ENCODE measurements at regions not wholly inside any gene's neighbourhood (a gene's known extent, or its start where the extent isn't known, plus 50 kb on each side); places are given as distances from the start of the nearest gene placed in this dataset.
"Not testable (repeated sequence)": the region's sequence is repeated elsewhere in the genome, so short reads cannot be mapped to it uniquely, and the experiment has no call there.

DNA sequence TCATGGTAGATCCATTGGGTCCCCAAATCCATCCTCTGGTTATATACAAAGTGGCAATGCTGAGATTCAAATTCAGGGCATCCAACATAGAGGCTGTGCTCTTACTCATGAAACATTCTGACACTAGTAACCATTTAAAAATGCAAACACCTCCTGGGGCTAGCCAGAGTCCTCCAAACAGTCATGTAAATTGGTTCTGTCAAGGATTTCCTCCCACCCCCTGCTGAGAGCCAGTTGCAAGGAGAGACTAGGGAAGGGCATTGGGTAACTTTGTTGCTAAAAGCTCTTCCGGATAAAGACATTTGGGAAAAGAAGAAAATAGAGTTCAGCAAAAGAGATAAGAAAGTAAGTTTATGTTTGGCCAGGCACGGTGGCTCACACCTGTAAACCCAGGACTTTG lies 58.3 kb downstream of the ART5 start:
- DNase-seq, result not testable (repeated sequence)

DNA sequence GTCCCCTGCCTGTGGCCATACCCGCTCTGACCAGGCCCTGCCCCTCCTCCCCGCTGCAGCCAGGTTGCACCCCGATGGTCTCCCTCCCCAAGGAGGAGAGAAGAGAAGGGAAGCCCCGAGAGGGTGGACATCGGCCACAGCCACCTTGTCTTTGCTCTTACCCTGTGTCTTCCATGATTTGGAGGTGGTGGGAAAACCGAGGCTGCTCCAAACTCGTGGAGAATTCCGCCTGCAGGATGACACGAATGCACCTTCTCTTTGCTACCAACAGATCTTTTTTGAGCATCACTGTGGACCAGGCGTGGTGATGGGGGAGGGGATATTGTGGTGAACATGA lies 60.4 kb downstream of the ART5 start:
- DNase-seq, result not testable (repeated sequence)

DNA sequence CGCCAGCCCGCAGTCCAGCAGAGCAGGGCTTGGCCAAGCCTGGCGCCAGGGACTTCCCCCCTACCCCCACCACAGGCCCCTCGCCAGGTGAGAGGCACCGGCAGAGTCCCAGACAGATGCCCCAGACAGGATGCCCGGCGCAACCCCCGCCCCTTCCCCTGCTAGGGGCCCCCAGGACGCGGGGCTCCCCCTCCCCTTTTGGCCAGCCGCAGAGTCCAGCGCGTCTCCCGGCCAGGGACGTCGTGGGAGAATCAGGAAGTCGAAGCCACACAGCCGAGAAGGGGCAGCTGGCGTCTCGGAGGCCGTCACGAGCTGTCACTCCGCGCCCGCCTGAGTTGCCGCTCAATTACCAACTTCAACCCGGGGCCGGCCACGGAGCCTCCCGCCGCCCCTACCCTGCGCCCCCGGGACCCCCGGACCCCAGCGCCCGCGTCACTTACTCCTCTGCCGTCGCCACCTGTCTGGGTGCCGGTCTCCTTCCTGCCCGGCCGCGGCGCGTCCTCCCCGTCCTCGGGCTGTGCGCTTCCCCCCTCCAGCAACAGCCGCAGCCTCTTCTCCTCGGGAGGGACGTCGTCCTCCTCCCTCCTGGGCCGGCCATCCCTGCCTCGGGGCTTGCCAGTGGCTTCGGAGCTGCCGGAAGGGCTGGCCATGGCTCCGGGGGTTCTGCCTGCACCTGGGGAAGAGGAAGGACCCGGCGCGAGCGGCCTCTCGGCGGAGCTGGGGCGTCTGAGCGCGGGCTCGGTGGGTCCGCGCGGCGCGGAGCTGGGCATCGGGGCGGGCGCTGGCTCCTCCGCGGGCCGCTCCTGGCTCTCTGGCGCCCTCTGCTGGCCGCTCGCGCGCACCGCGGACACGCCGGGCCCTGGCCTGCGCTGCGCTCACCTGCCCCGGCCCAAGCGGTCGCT lies 61.1 kb downstream of the ART5 start:
- DNase-seq, result peak; percentile 71 to 72

DNA sequence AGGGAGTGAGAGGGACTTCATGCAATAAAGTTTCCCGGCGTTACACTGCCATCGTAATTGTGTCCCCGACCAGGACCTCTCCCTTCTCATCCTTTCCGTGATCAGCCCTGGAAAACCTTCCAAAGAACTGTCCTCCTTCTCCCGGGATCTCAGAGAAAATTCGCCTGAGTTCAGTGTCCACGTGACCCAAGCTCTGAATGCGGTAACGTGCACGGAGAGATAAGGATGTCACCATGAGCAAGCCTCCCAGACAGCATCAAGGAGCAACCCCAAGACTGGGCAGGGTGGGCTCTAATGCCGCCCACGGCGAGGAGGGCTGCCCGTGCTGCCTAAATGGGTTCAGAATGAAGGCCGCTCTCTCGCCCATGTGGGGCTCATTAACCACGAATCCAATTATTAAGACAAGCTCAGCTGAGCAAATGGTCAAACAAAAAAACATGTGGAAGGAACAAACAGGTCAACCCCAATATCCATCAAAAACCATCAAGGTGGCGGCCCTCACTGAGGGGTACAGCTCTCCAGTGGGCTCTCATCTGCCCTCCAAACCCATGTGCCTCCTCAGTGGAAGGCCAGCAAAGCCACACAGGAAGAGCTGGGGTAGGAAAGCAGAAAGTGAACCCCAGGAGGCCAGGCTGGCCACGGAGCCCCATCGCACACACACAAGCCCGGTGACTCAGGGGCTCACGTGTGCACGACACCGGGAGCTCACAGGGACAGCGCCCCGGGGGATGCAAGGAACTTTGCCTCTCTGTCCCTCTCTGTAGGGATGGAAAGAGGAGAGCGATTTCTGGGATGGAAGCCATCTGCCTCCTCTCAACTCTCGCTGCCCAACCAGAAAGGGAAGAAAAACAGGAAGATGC lies 62.0 kb downstream of the ART5 start:
- not testable (repeated sequence) for DNase-seq

DNA sequence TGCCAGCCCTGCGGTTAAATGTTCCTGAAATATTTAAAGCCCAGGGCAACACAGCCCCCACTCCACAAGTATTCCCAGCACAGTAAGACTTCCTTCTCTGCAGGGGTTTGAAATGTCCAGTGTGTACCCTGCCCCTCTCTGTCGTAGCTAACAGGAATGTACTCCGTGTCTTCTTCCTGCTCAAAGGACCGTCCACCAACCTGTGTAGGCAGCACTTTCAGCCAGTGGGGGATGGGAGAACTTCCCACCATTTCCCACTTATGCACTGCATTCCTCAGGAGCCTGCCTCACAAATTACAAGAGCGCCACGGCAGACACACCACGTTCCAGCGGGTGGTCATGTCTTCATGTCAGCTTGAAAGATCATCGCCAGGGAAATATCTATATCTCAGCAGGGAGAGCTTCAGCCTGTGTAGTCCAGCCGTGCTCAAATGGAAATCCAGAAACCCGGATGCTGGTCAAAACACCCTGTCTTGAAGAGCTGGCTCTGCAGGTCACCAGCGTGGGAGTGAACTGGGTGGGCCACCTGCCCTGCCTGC lies 65.7 kb downstream of the ART5 start:
- DNase-seq, result not testable (repeated sequence)

DNA sequence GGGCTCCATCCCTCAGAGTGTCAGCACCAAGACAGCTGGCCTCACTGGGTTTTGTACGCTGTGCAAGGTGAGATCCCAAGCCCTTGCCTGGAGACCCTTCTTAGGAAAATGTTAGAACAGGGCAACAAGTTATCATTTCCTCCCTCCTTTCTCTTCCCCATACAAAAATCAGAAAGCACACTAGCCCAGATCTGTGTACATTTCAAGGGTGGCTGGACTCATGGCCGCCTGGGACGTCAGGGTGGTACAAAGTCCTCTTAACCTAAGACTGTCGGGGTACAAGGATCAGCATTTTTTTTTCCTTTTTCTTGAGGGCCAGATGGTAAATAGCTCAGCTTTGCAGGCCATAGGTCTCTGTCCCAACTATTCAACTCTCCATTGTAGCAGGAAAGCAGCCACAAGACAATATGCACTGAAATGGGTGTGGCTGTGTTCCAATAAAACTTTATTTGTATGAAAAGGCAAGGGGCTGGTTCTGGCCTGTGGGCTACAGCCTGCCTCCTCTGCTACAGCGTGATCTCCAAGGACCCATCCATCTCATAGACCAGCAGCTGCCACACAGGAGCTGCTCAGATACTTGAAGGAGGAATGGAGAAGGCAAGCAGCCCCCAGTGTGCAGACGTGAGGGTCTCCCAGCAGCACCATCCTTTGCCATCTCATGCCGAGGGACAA lies 68.7 kb downstream of the ART5 start:
- DNase-seq, result not testable (repeated sequence)

DNA sequence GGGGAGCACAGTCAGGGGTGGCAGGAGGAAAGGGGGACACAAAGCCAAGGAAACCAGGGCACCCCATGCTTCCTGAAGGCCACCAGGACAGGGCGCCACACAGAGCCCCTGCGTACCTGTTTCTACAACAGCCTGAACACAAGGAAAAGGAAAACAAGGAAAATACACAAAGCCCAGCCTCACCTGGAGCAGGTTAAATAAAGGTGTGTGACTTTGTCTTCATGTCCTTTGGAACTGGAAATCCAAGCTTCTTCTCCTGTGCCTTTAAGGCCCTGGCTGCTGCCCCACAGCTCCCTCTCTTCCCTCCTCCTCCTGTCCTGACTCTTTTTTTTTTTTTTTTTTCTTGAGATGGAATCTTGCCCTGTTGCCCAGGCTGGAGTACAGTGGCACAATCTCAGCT lies 70.0 kb downstream of the ART5 start:
- not testable (repeated sequence) for DNase-seq

DNA sequence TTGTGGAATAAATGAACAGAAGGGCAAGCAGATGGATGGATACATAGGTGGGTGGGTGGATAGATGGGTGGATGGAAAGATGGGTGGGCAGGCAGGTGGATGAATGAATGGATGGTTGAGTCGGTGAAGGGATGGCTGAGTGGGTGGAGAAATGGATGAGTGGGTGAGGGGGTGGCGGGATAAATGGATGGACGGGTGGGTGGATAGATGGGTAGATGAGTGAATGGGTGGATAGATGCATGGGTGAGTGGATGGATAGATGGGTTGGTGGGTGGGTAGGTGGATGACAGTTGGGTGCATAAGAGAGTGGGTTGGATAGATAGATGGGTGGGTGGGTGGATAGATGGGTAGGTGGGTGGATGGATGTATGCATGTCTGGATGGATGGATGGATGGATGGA lies 76.0 kb downstream of the ART5 start:
- not testable (repeated sequence) for DNase-seq

DNA sequence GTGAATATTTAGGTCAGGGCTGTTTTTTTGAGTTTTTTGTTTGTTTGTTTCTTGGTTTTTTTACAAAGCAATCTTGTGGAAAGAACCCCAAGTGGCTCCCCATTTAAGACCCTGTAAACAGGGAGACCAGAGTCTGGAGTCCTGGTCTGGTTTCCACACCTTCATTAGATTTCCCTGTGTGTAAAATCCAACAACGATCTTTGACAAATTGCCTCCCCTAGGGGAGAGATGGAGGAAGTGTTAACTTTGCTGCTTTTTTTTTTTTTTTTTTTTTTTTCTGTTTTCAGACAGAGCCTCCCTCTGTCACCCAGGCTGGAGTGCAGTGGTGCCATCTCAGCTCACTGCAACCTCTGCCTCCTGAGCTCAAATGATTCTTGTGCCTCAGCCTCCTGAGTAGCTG lies 77.4 kb downstream of the ART5 start:
- not testable (repeated sequence) for DNase-seq

DNA sequence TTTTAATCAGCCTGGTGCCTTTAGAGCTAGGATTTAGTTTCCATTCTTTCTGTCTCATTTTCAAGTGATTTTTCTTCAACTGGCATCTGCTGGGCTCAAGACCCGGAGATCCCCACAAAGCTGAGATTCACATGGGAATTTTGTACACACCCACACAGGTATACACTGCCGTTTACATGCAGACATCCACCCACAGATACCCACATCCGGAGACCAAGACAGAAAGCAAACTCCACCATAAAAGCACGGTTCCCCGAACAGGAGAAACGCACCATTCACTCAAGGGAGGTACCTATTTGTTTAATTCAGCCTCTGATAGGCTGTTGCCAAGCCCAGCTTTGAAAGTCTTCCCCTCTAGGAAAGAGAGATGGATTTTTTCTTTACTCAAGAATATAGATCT lies 87.2 kb downstream of the ART5 start:
- peak; percentile 23 to 51 for DNase-seq

DNA sequence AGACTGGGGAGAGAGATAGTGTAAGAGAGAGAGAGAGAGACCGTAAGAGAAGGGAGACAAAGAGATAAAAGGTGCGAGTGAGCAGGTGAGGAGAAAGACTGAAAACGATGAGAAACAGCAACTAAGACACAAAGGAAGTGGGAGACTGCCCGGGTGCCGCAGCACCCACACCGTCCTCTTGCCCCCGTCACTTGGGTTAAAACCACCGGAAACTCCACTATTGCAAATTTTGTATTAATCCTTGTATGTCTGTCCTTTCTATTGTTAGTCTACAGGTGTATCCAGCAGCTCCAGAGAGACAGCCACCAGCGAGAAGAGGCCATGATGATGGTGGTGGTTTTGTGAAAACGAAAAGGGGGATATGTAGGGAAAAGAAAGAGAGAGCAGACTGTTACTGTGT lies 96.8 kb downstream of the ART5 start:
- peak; percentile 11 to 23 for DNase-seq

DNA sequence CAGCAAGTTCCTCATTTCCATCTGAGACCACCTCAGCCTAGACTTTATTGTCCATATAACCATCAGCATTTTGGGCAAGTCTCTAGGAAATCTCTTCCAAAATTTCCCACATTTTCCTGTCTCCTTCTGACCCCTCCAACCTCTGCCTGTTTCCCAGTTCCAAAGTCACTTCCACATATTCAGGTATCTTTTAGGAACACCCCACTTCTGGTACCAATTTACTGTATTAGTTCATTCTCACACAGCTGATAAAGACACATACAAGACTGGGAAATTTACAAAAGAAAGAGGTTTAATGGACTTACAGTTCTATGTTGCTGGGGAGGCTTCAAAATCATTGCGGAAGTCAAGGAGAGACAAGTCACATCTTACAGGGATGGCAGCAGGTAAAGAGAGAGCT lies 103.6 kb downstream of the ART5 start:
- not testable (repeated sequence) for DNase-seq

DNA sequence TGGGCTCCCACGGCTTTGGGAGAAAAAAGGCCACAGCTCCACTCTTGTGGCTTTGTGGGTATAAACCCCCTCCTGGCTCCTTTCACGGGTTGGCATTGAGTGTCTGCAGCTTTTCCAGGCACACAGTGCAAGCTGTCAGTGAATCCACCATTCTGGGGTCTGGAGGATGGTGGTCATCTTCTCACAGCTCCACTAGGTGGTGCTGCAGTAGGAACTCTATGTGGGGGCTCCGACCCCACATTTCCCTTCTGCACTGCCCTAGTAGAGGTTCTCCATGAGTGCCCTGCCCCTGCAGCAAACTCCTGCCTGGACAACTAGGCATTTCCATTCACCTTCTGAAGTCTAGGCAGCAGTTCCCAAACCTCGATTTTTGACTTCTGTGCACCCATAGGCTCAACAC lies 104.5 kb downstream of the ART5 start:
- not testable (repeated sequence) for DNase-seq

DNA sequence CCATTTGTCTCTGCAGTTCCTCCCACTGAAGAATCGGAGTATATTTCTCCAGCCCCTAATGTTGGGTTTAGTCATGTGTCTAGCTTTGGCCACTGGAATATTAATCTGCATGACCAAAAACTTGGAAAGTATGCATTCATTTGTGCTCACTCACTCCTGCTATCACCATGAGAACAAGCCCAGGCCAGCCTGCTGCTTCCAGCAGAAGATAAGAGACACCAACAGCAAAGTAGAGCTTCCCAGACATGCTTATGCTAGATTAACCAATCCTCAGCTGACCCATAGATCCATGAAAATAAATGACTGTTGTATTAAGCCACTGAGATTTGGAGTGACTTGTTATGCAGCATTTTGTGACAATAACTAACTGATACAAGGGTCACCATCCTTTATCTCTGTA lies 108.8 kb downstream of the ART5 start:
- not testable (repeated sequence) for DNase-seq

DNA sequence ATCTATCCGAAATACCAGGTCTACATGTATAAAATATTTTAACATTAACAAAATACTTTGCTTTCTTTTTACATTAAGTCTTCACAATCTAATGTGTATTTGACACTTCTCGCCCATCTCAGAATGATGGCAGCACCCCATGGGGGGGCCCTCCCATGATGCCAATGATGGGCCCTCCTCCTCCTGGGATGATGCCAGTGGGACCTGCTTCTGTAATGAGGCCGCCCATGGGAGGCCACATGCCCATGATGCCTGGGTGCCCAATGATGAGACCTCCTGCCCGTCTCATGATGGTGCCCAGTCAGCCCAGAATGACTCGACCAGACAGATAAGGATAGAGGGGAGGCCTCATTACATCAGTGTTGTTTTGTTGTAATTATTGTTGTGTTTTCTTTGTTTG lies 110.5 kb downstream of the ART5 start:
- DNase-seq, result not testable (repeated sequence)

DNA sequence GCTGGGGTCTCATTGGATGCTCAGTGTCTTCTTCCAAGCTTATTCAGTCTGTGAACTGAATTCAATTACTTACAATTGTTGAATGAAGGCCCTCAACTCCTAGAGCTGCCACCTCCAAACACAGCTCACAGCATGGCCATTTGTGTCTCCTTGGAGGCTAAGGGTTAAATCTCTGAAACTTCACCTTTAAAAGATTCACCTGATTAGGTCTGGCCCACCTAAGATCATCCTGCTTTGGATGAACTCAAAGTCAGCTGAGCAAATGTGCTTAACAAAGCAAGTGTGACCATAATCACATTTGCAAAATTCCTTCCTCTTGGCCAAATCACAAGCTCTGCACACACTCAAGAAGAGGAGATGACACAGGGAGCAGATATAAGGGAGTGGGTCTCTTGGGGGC lies 118.2 kb downstream of the ART5 start:
- not testable (repeated sequence) for DNase-seq

DNA sequence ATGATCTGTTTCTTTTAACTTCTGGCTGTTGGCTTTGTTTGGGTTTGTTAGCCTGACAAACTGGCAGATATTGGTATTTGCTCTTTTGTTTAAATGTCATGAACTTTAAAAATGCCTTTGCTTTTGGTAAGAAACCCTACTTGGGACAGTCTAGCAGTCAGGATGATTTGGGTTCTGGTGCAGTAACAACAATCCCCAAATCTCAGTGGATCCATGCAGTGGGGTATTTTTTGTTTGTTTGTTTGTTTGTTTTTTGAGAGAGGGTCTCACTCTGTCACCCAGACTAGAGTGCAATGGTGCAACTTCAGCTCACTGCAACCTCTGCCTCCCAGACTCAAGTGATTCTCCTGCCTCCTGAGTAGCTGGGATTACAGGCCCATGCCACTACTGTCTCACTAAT lies 120.9 kb downstream of the ART5 start:
- not testable (repeated sequence) for DNase-seq

DNA sequence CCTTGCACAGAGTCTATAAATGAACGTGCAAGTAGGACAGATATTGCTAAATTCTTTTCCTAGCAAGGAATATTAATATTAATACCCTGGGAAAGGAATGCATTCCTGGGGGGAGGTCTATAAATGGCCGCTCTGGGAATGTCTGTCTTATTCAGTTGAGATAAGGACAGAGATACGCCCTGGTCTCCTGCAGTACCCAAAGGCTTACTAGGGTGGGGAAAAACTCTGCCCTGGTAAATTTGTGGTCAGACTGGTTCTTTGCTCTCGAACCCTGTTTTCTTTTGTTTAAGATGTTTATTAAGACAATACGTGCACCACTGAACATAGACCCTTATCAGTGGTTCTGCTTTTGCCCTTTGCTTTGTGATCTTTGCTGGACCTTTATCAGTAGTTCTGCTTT lies 122.0 kb downstream of the ART5 start:
- not testable (repeated sequence) for DNase-seq

DNA sequence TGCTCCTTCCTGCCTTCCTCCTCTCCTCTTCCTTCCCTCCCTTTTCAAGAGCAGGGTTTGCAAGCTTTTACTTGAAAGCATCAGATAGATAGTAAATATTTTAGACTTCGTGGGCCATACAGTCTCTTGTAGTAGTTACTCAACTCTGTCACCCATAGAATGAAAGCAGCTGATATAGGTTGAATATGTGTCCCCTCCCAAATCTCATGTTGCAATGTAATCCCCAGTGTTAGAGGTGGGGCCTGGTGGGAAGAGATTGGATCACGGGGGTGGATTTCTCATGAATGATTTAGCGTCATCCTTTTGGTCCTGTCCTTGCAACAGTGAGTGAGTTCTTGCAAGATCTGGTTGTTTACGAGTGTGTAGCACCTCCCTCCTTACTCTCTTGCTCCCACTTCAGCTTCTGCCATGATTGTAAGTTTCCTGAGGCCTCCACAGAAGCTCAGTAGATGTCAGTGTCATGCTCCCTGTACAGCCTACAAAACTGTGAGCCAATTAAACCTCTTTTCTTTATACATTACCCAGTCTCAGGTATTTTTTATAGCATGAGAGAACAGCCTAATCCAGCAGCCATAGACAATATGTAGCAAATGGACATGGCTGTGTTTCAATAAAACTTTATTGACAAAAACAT lies 124.7 kb downstream of the ART5 start:
- DNase-seq, result not testable (repeated sequence)

DNA sequence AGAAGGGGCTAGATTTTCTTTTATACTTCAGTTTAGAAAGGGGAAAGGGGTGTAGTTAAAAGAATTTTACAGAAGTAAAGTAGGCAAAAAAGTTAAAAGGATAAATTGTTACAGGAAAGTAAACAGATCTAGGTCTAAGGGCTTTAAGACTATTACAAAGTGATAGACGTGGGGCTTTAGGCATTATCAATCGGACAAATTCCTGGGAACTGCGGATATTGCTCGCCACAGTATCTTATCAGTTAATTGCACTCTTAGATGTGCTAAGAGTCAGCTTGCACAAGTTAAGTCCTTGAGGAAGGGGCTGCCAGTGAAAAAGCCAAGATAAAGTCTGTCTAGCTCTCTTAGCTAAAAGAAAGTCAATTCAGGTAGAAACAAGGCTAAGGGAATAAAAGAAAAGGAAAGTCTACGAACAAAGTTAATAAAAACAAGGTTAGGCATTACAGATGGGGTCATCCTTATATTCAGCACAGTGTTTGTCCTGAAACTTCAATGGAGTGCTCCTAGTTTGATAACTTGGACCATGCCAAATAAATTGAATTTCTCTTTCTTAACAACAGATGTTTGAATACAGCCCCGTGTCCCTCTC lies 125.4 kb downstream of the ART5 start:
- not testable (repeated sequence) for DNase-seq

DNA sequence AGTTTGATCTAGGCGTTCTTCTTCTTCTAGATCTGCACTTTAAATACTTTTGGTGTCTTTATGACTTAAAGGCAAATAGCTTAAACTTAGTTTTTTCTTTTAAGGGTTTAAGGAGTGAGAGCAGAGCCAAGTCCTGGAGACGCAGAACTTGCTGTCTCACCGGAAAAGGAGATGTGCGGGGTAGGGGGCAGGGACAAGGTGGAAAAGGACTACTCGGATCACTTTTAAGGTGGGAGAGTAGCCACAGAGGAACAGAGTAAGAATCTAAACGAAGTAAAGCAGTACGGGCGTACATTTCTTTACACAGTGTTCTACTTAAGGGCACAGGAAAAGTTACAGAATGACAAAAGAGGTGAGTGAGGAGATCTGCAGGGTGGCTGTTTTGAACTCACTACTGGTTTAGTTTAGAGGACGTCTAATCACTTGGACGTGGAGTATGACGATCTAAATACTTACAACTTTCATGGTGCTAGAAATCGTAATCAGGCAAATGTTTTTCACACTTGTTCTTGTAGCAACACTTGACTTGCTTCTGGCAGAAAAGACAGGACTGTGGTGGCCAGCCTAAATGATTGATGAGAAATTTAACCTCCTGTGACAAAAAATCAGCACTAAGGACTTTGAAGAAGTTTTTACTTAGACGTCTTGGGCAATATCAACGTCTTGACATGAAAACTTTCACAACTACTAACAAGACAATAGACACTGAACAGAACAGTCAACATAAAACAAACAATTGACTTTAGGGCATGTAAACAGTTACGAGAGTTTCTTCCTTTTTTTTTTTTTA lies 127.0 kb downstream of the ART5 start:
- DNase-seq, result not testable (repeated sequence)
